ENCODE measurements at regions not wholly inside any gene's neighbourhood (a gene's known extent, or its start where the extent isn't known, plus 50 kb on each side); places are given as distances from the start of the nearest gene placed in this dataset.

GRCh38 chr6:166029506-166029905 is 138.1 kb downstream of the TBXT start:
- in situ Hi-C loops (cut with MboI; ENCODE audit: low pct_unique_long_range_greater_than_20kb, low sequenced_read_pairs, unreplicated experiment) = no loop called here
- DNase-seq (ENCODE audit: low spot score) = no peak

GRCh38 chr6:166027761-166028160 is 139.9 kb downstream of the TBXT start:
- in situ Hi-C loops (cut with MboI; ENCODE audit: low pct_unique_long_range_greater_than_20kb, low sequenced_read_pairs, unreplicated experiment) = no loop called here
- no peak for DNase-seq (ENCODE audit: low spot score)

More at GRCh38 chr6:166029506-166029905, 138.1 kb downstream of the TBXT start:
- no peak for TF ChIP-seq CTCF (IDR thresholded peaks at IDR 0.05; ENCODE audit: extremely low read depth, insufficient read depth, missing control alignments)

GRCh38 chr6:166026586-166027126 is 141.0 kb downstream of the TBXT start:
- no peak for DNase-seq (ENCODE audit: low spot score)
- in situ Hi-C loops (cut with MboI; ENCODE audit: low pct_unique_long_range_greater_than_20kb, low sequenced_read_pairs, unreplicated experiment) = no loop called here
- no peak for TF ChIP-seq CTCF (IDR thresholded peaks at IDR 0.05; ENCODE audit: extremely low read depth, insufficient read depth, missing control alignments)

More at GRCh38 chr6:166027761-166028160, 139.9 kb downstream of the TBXT start:
- no peak for TF ChIP-seq CTCF (IDR thresholded peaks at IDR 0.05; ENCODE audit: extremely low read depth, insufficient read depth, missing control alignments)

- no peak for DNase-seq (ENCODE audit: low spot score)
- no peak for TF ChIP-seq CTCF (IDR thresholded peaks at IDR 0.05; ENCODE audit: extremely low read depth, insufficient read depth, missing control alignments)
- in situ Hi-C loops (cut with MboI; ENCODE audit: low pct_unique_long_range_greater_than_20kb, low sequenced_read_pairs, unreplicated experiment) = no loop called here
Observed at GRCh38 chr6:166025149-166025898, 142.3 kb downstream of the TBXT start.

GRCh38 chr6:166024252-166024651 is 143.4 kb downstream of the TBXT start:
- in situ Hi-C loops (cut with MboI; ENCODE audit: low pct_unique_long_range_greater_than_20kb, low sequenced_read_pairs, unreplicated experiment) = no loop called here
- TF ChIP-seq CTCF (IDR thresholded peaks at IDR 0.05; ENCODE audit: extremely low read depth, insufficient read depth, missing control alignments) = no peak
- DNase-seq (ENCODE audit: low spot score) = no peak

- no peak for DNase-seq (ENCODE audit: low spot score)
- in situ Hi-C loops (cut with MboI; ENCODE audit: low pct_unique_long_range_greater_than_20kb, low sequenced_read_pairs, unreplicated experiment) = no loop called here
- no peak for TF ChIP-seq CTCF (IDR thresholded peaks at IDR 0.05; ENCODE audit: extremely low read depth, insufficient read depth, missing control alignments)
Observed at GRCh38 chr6:166023273-166023989, 144.2 kb downstream of the TBXT start.

Measured in GM13977 (cell line).